Liver (tissue), 8 donors: ENCODE measurements at regions not wholly inside any gene's neighbourhood (a gene's known extent, or its start where the extent isn't known, plus 50 kb on each side); places are given as distances from the start of the nearest gene placed in this dataset.

Experiments
- DNase-seq: peaks from one replicate; pipeline ENCODE4 v3.0.0-alpha.2; 2017; ENCODE audit warnings: low spot score
- H3K27ac ChIP-seq, 2 donors: one replicate each; pipeline ENCODE4 v1.7.0; 2013; ENCODE audit warnings: inconsistent platforms in 2 of 2, low read length in 2 of 2, control low read depth in 1 of 2, low read depth in 1 of 2, mild to moderate bottlenecking in 1 of 2
- H3K27me3 ChIP-seq, 4 donors: one replicate each; pipeline versions ENCODE4 v1.6.1 to v1.7.0; 2013; ENCODE audit warnings: low read length in 3 of 4, inconsistent platforms in 1 of 4, mild to moderate bottlenecking in 1 of 4, moderate library complexity in 1 of 4; ENCODE audit not compliant: control insufficient read depth in 4 of 4, insufficient read depth in 4 of 4
- H3K36me3 ChIP-seq, 4 donors: one replicate each; pipeline versions ENCODE4 v1.6.1 to v1.7.0; 2013; ENCODE audit warnings: low read length in 3 of 4, mild to moderate bottlenecking in 3 of 4, low read depth in 1 of 4, moderate library complexity in 1 of 4; ENCODE audit not compliant: control insufficient read depth in 4 of 4, insufficient read depth in 3 of 4
- H3K4me1 ChIP-seq, 4 donors: one replicate each; pipeline versions ENCODE4 v1.6.1 to v1.7.0; 2013; ENCODE audit warnings: low read length in 3 of 4, mild to moderate bottlenecking in 3 of 4, moderate library complexity in 1 of 4; ENCODE audit not compliant: control insufficient read depth in 4 of 4, insufficient read depth in 4 of 4
- H3K4me3 ChIP-seq, 3 donors: one replicate each; pipeline versions ENCODE4 v1.6.1 to v1.7.0; 2013; ENCODE audit warnings: low read length in 3 of 3, control low read depth in 1 of 3, low read depth in 1 of 3, mild to moderate bottlenecking in 1 of 3
- H3K9ac ChIP-seq, 2 donors: one replicate each; pipeline ENCODE4 v1.7.0; 2013; ENCODE audit warnings: low read length in 2 of 2, mild to moderate bottlenecking in 2 of 2, moderate library complexity in 2 of 2, control low read depth in 1 of 2, low read depth in 1 of 2
- H3K9me3 ChIP-seq, 4 donors: one replicate each; pipeline versions ENCODE4 v1.6.1 to v1.7.0; 2013; ENCODE audit warnings: low read length in 3 of 4; ENCODE audit not compliant: control insufficient read depth in 4 of 4
- FOXA1 ChIP-seq: IDR thresholded peaks from 2 replicates; pipeline ENCODE4 v1.6.1; 2016; ENCODE audit warnings: antibody characterized with exemption
- FOXA2 ChIP-seq: IDR thresholded peaks from 2 replicates; pipeline ENCODE4 v1.6.1; 2016; ENCODE audit warnings: antibody characterized with exemption
- GABPA ChIP-seq, 2 donors: IDR thresholded peaks in 1 of 2; conservative IDR thresholded peaks in 1 of 2; 2 replicates each; pipeline ENCODE4 v1.6.1; 2016; ENCODE audit warnings: antibody characterized with exemption in 2 of 2, mild to moderate bottlenecking in 1 of 2, moderate library complexity in 1 of 2
- HNF4A ChIP-seq, 2 donors: conservative IDR thresholded peaks; 2 replicates each; pipeline ENCODE4 v1.6.1; 2016; ENCODE audit warnings: antibody characterized with exemption in 2 of 2, mild to moderate bottlenecking in 2 of 2
- HNF4G ChIP-seq: IDR thresholded peaks from 2 replicates; pipeline ENCODE4 v1.6.1; 2016; ENCODE audit warnings: antibody characterized with exemption
- NR2F2 ChIP-seq: IDR thresholded peaks from 2 replicates; pipeline ENCODE4 v1.6.1; 2016; ENCODE audit warnings: antibody characterized with exemption
- RAD21 ChIP-seq, 2 donors: IDR thresholded peaks; 2 replicates each; pipeline ENCODE4 v1.6.1; 2016; ENCODE audit warnings: antibody characterized with exemption in 2 of 2, mild to moderate bottlenecking in 2 of 2
- REST ChIP-seq: IDR thresholded peaks from 2 replicates; pipeline ENCODE4 v1.6.1; 2016; ENCODE audit warnings: antibody characterized with exemption, mild to moderate bottlenecking
- RXRA ChIP-seq, 2 donors: IDR thresholded peaks; 2 replicates each; pipeline ENCODE4 v1.6.1; 2017 to 2018; ENCODE audit warnings: antibody characterized with exemption in 2 of 2, mild to moderate bottlenecking in 1 of 2
- SP1 ChIP-seq: IDR thresholded peaks from 2 replicates; pipeline ENCODE4 v1.6.1; 2018; ENCODE audit warnings: antibody characterized with exemption, mild to moderate bottlenecking
- TAF1 ChIP-seq: conservative IDR thresholded peaks from 2 replicates; pipeline ENCODE4 v1.6.1; 2016; ENCODE audit warnings: antibody characterized with exemption, mild to moderate bottlenecking
- YY1 ChIP-seq: IDR thresholded peaks from 2 replicates; pipeline ENCODE4 v1.6.1; 2016; ENCODE audit warnings: antibody characterized with exemption, mild to moderate bottlenecking
- WGBS: extraction: QIAGEN DNeasy Blood & Tissue Kit; methylation state at CpG from one replicate; pipeline ENCODE4 v1.1.7; 2013; 5-methylcytosine and 5-hydroxymethylcytosine counted together
- TF ChIP-seq, protein P1 (sequence below): IDR thresholded peaks from 2 replicates; pipeline ENCODE4 v1.6.1; 2016; ENCODE audit warnings: antibody characterized with exemption
- TF ChIP-seq, protein P2 (sequence below): IDR thresholded peaks from 2 replicates; pipeline ENCODE4 v1.6.1; 2016; ENCODE audit warnings: antibody characterized with exemption
- TF ChIP-seq, protein P3 (sequence below): IDR thresholded peaks from 2 replicates; pipeline ENCODE4 v1.6.1; 2016; ENCODE audit warnings: antibody characterized with exemption
- TF ChIP-seq, protein P4 (sequence below): fragments of 150-350 bp; IDR thresholded peaks from 2 replicates; pipeline ENCODE4 v1.5.1; 2017; ENCODE audit warnings: improper control_type of control experiment, low read depth, low read length; ENCODE audit not compliant: missing input control
- donor health status: healthy.
- donor health status: healthy.
- donor health status: healthy.
- donor health status: healthy.
- donor health status: healthy.

DNA sequence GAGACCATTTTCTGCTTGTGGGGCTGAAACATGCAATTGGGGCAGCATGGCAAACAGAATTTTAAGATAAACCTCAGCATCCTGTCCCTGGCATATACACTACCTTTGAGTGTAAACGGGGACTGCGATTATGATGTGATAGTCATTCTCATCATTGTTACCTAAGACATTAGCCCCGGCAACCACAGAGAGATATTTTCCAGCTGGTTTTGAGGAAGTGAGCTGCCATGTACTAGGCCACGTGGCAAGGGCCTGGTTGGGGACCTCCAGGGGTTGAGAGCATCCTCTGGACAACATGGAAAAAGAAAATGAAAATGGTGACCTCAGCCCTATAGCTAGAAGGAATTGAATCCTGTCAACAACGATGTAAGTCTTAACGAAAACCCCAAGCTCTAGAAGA lies 623.6 kb upstream of the CDH18 start:
- Histone ChIP-seq H3K27ac (no peak overlapping the region), H3K27me3 (no peaks in the 10 kb centered on the region), H3K9ac (no peak overlapping the region), H3K9me3 (peaks cover 0 to 5% (median under 1%) of the 10 kb centered on the region in 4 donors), H3K36me3 (no peaks in the 10 kb centered on the region), H3K4me1 (no peaks in the 10 kb centered on the region), H3K4me3 (no peak overlapping the region)
- TF ChIP-seq RXRA (IDR thresholded peaks at IDR 0.05) (no peak), HNF4A (conservative IDR thresholded peaks at IDR 0.05) (no peak), YY1 (no peak), HNF4G (no peak), FOXA1 (no peak), FOXA2 (no peak), GABPA (IDR thresholded peaks at IDR 0.05 in 1 of 2, conservative IDR thresholded peaks at IDR 0.05 in 1 of 2) (no peak), REST (no peak)
- WGBS, result 68% methylated on average over 6 of the region's 6 CpGs
- no peak for DNase-seq

GRCh38 chr5:20610681-20611080 lies 622.7 kb upstream of the CDH18 start:
- 62% methylated on average over 4 of the region's 4 CpGs for WGBS
- no peak for DNase-seq

More at GRCh38 chr5:20610681-20611080, 622.7 kb upstream of the CDH18 start:
- H3K27me3 ChIP-seq, result no peaks in the 10 kb centered on the region
- H3K27ac ChIP-seq, result no peak overlapping the region
- TF ChIP-seq RXRA (IDR thresholded peaks at IDR 0.05) (no peak), RAD21 (IDR thresholded peaks at IDR 0.05) (no peak), FOXA1 (no peak), SP1 (no peak), YY1 (no peak), FOXA2 (no peak), TAF1 (no peak), GABPA (IDR thresholded peaks at IDR 0.05 in 1 of 2, conservative IDR thresholded peaks at IDR 0.05 in 1 of 2) (no peak), HNF4A (conservative IDR thresholded peaks at IDR 0.05) (no peak), NR2F2 (no peak), REST (no peak), HNF4G (no peak)
- TF ChIP-seq, protein P1, sequence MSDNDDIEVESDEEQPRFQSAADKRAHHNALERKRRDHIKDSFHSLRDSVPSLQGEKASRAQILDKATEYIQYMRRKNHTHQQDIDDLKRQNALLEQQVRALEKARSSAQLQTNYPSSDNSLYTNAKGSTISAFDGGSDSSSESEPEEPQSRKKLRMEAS, result no peak
- TF ChIP-seq, protein P2, sequence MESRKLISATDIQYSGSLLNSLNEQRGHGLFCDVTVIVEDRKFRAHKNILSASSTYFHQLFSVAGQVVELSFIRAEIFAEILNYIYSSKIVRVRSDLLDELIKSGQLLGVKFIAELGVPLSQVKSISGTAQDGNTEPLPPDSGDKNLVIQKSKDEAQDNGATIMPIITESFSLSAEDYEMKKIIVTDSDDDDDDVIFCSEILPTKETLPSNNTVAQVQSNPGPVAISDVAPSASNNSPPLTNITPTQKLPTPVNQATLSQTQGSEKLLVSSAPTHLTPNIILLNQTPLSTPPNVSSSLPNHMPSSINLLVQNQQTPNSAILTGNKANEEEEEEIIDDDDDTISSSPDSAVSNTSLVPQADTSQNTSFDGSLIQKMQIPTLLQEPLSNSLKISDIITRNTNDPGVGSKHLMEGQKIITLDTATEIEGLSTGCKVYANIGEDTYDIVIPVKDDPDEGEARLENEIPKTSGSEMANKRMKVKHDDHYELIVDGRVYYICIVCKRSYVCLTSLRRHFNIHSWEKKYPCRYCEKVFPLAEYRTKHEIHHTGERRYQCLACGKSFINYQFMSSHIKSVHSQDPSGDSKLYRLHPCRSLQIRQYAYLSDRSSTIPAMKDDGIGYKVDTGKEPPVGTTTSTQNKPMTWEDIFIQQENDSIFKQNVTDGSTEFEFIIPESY, result no peak
- TF ChIP-seq, protein P3, sequence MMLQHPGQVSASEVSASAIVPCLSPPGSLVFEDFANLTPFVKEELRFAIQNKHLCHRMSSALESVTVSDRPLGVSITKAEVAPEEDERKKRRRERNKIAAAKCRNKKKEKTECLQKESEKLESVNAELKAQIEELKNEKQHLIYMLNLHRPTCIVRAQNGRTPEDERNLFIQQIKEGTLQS, result no peak
- TF ChIP-seq, protein P4, sequence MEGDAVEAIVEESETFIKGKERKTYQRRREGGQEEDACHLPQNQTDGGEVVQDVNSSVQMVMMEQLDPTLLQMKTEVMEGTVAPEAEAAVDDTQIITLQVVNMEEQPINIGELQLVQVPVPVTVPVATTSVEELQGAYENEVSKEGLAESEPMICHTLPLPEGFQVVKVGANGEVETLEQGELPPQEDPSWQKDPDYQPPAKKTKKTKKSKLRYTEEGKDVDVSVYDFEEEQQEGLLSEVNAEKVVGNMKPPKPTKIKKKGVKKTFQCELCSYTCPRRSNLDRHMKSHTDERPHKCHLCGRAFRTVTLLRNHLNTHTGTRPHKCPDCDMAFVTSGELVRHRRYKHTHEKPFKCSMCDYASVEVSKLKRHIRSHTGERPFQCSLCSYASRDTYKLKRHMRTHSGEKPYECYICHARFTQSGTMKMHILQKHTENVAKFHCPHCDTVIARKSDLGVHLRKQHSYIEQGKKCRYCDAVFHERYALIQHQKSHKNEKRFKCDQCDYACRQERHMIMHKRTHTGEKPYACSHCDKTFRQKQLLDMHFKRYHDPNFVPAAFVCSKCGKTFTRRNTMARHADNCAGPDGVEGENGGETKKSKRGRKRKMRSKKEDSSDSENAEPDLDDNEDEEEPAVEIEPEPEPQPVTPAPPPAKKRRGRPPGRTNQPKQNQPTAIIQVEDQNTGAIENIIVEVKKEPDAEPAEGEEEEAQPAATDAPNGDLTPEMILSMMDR, result no peak
- no peak overlapping the region for H3K4me3 ChIP-seq
- no peaks in the 10 kb centered on the region for H3K36me3 ChIP-seq
- H3K9me3 ChIP-seq, result peaks cover 0 to 5% (median 0%) of the 10 kb centered on the region in 4 donors
- H3K4me1 ChIP-seq, result no peaks in the 10 kb centered on the region
- H3K9ac ChIP-seq, result no peak overlapping the region
